HEK293T (cell line): ENCODE measurements at regions not wholly inside any gene's neighbourhood (a gene's known extent, or its start where the extent isn't known, plus 50 kb on each side); places are given as distances from the start of the nearest gene placed in this dataset.

Source experiments
- CTCF ChIA-PET: fragments of 350-600 bp; formaldehyde crosslinking; extraction: SDS; loops from one replicate; lab custom pipeline; 2021; ENCODE audit warnings: antibody characterized with exemption, inconsistent platforms; lab: Yijun Ruan, JAX
- POLR2A ChIA-PET: fragments of 350-600 bp; formaldehyde crosslinking; extraction: SDS; loops from one replicate; lab custom pipeline; 2020; ENCODE audit warnings: antibody characterized with exemption, inconsistent platforms; lab: Yijun Ruan, JAX
- DNase-seq: peaks from one replicate; pipeline ENCODE4 v3.0.0; 2012; ENCODE audit warnings: mixed read lengths; ENCODE audit errors: extremely low spot score
- ARNT ChIP-seq: fragments of 450-650 bp; IDR thresholded peaks from 2 replicates; pipeline ENCODE4 v1.6.1; 2017; ENCODE audit warnings: mild to moderate bottlenecking
- BHLHE40 ChIP-seq: fragments of 450-650 bp; IDR thresholded peaks from 2 replicates; pipeline ENCODE4 v1.6.1; 2016; ENCODE audit warnings: mild to moderate bottlenecking, moderate library complexity, borderline replicate concordance
- CTBP1 ChIP-seq: fragments of 450-650 bp; IDR thresholded peaks from 2 replicates; pipeline ENCODE4 v1.6.1; 2016; ENCODE audit warnings: borderline replicate concordance
- ELF4 ChIP-seq: fragments of 450-650 bp; IDR thresholded peaks from 2 replicates; pipeline ENCODE4 v1.6.1; 2017; ENCODE audit warnings: antibody characterized with exemption
- FOXA1 ChIP-seq: fragments of 450-650 bp; IDR thresholded peaks from 2 replicates; pipeline ENCODE4 v1.6.1; 2016; ENCODE audit warnings: mild to moderate bottlenecking
- FOXK2 ChIP-seq: fragments of 450-650 bp; IDR thresholded peaks from 2 replicates; pipeline ENCODE4 v1.6.1; 2016; ENCODE audit warnings: mild to moderate bottlenecking
- FOXM1 ChIP-seq: fragments of 450-650 bp; IDR thresholded peaks from 2 replicates; pipeline ENCODE4 v1.6.1; 2017; ENCODE audit warnings: mild to moderate bottlenecking, borderline replicate concordance
- HDGF ChIP-seq: fragments of 450-650 bp; IDR thresholded peaks from 2 replicates; pipeline ENCODE4 v1.6.1; 2017; ENCODE audit warnings: antibody characterized with exemption, borderline replicate concordance
- L3MBTL2 ChIP-seq: fragments of 450-650 bp; conservative IDR thresholded peaks from 2 replicates; pipeline ENCODE4 v1.6.1; 2016; ENCODE audit warnings: mild to moderate bottlenecking
- LEF1 ChIP-seq: fragments of 450-650 bp; IDR thresholded peaks from 2 replicates; pipeline ENCODE4 v1.6.1; 2017; ENCODE audit warnings: mild to moderate bottlenecking, borderline replicate concordance
- NFRKB ChIP-seq: fragments of 450-650 bp; IDR thresholded peaks from 2 replicates; pipeline ENCODE4 v1.6.1; 2016; ENCODE audit warnings: mild to moderate bottlenecking, moderate library complexity
- SP1 ChIP-seq: fragments of 450-650 bp; IDR thresholded peaks from 2 replicates; pipeline ENCODE4 v1.6.1; 2017
- SUZ12 ChIP-seq: fragments of 450-650 bp; IDR thresholded peaks from 2 replicates; pipeline ENCODE4 v1.6.1; 2016; ENCODE audit warnings: mild to moderate bottlenecking
- TARDBP ChIP-seq: fragments of 450-650 bp; IDR thresholded peaks from 2 replicates; pipeline ENCODE4 v1.6.1; 2016
- ZNF384 ChIP-seq: fragments of 450-650 bp; IDR thresholded peaks from 2 replicates; pipeline ENCODE4 v1.6.1; 2016
- TF ChIP-seq, protein P1 (sequence below): fragments of 450-650 bp; IDR thresholded peaks from 2 replicates; pipeline ENCODE4 v1.6.1; 2016

DNA sequence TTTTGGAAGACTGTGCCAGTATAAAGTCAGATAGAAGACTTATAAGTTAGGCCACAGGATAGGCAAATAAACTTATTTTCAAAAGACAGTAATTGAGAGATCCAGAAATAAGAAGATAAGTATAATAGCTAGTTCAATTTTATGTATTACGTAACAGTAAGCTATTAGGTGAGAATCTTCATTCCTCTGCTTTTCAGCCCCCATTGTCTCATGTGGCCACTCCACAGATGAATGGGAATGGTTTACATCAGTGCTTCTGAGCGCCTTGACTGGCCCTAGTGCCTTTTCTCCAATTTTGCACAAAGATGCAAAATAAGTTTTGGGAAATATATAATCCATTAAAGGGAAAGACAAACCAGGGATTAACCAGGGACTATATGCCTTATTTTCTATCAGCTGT is 550.5 kb downstream of the MMUT start:
- DNase-seq: no peak
- ChIA-PET CTCF (no interaction called here), POLR2A (no interaction called here)
- TF ChIP-seq CTBP1: no peak
- TF ChIP-seq SUZ12: no peak
- TF ChIP-seq, protein P1, sequence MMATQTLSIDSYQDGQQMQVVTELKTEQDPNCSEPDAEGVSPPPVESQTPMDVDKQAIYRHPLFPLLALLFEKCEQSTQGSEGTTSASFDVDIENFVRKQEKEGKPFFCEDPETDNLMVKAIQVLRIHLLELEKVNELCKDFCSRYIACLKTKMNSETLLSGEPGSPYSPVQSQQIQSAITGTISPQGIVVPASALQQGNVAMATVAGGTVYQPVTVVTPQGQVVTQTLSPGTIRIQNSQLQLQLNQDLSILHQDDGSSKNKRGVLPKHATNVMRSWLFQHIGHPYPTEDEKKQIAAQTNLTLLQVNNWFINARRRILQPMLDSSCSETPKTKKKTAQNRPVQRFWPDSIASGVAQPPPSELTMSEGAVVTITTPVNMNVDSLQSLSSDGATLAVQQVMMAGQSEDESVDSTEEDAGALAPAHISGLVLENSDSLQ: no peak
- no peak for TF ChIP-seq FOXK2
- TF ChIP-seq LEF1: no peak
- TF ChIP-seq NFRKB: no peak
- no peak for TF ChIP-seq L3MBTL2
- no peak for TF ChIP-seq FOXM1
- TF ChIP-seq FOXA1: no peak
- no peak for TF ChIP-seq TARDBP

DNA sequence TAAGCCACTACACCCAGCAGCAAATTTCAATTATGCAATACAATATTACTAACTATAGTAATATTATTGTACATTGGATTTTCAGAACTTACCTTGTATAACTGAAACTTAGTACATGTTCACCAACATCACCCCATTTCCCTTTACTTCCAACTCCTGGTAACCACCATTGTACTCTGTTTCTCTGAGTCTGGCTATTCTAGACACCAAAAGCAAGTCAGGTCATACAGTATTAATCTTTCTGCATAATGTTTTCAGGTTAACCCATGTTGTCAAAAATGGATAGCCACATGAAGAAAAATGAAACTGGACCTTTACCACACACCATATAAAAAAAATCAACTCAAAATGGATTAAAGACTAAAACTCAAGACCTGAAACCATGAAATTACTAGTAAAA is 558.2 kb downstream of the MMUT start:
- CTCF ChIA-PET: no interaction called here
- POLR2A ChIA-PET: no interaction called here
- TF ChIP-seq LEF1 (no peak), HDGF (no peak), CTBP1 (no peak), ELF4 (no peak)
- DNase-seq: no peak

DNA sequence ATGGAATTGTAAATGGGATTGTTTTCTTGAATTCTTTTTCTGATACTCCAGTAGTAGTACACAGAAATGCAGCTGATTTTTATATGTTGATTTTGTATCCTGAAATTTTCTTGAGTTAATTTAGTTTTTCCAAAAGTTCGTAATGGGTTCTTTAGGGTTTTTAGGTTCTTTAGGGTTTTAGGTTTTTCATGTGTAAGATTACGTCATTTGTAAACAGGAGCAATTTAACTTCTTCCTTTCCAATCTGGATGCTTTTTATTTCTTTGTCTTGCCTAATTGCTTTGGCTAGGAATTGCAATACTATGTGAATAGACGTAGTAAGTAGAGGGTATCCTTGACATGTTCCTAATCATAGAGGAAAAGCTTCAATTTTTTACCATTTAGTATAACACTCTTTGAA is 568.6 kb downstream of the MMUT start:
- no peak for DNase-seq
- ChIA-PET CTCF (no interaction called here), POLR2A (no interaction called here)
- TF ChIP-seq ZNF384: no peak

DNA sequence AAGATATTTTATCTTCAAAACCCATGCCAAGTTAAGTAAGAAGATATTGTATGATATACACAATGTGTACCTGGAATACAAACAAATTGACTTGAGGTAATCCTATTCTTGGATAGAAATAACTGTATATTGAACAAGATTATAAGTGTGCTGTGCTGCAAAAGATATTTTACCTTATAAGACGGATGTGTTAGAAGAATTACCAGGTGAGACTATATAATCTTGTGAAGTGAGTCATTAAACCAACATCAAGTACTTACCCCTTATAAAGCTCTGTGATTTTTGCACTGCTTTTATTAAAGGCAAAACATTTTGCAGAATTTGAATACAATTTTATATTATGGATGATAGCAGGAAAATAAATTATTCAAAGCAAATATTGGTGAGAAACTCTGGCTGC is 570.0 kb downstream of the MMUT start:
- DNase-seq: no peak
- POLR2A ChIA-PET: no interaction called here
- TF ChIP-seq HDGF (no peak), LEF1 (no peak), SP1 (no peak), FOXM1 (no peak)
- CTCF ChIA-PET: no interaction called here

DNA sequence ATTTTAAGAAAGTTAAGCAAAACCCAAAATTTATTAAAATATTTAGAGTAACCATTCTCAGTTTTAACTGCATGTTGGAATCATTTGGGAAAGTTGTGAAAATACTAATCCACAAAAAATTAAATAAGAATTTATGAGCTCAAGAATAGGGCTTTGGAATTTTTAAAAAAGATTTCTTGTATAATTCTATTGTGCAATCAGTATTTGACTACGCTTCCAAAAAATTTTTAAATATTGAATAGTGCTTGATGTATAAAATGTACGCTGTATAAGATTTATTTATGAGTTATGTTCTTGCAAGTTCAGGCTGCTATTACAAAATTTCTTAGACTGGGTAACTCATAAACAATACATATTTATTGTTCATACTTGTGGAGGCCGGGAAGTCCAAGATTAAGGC is 571.7 kb downstream of the MMUT start:
- ChIA-PET CTCF (no interaction called here), POLR2A (no interaction called here)
- TF ChIP-seq ELF4 (no peak), ARNT (no peak), TARDBP (no peak), FOXM1 (no peak), ZNF384 (no peak), SP1 (no peak), HDGF (no peak), FOXA1 (no peak), LEF1 (no peak), L3MBTL2 (no peak), BHLHE40 (no peak), SUZ12 (no peak), NFRKB (no peak), CTBP1 (no peak), FOXK2 (no peak)
- TF ChIP-seq, protein P1: no peak
- no peak for DNase-seq

DNA sequence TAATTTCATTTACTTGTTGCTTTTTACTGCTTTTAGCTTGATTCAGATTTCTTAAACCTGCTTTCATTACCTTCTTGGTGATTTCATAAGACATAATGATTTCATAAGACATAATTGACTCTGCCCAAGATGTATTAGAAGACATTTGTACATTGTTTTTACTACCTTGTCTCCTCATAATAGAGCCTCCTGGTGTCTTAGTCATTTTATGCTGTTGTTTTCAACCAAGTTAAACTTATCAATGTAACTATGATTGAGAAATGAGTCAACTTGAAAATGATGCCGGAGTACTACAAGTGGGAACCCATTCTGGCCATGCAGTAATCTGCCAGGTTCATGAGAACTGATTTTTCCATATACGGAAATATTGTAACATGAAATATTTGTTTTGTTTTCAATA is 573.6 kb downstream of the MMUT start:
- CTCF ChIA-PET: no interaction called here
- POLR2A ChIA-PET: no interaction called here
- DNase-seq: no peak
- TF ChIP-seq, protein P1: no peak
- TF ChIP-seq NFRKB (no peak), TARDBP (no peak), FOXA1 (no peak), SUZ12 (no peak), L3MBTL2 (no peak), HDGF (no peak), FOXM1 (no peak), ELF4 (no peak), ZNF384 (no peak), BHLHE40 (no peak), SP1 (no peak), CTBP1 (no peak), FOXK2 (no peak)

DNA sequence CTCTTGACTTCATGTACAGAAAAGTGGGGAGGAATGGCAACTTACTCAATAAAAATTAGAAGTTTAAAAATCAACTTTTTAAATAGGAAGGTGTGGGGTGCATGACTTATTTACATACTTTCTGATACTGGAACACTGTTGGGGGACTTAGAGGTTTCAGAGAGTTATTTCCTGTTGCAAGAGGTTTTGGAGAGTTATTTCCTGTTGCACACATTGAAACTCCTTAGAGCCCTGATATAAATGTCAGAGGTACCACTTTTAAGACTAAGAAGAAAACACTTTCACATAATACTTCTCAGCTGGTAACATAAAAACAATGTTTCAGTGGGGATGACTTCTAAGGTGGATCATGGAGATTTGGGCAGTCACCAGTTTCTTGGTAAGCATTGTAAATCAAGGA is 579.9 kb downstream of the MMUT start:
- TF ChIP-seq ARNT (no peak), ELF4 (no peak), CTBP1 (no peak), SP1 (no peak), L3MBTL2 (no peak), HDGF (no peak)
- TF ChIP-seq, protein P1: no peak
- DNase-seq: no peak
- POLR2A ChIA-PET: no interaction called here
- CTCF ChIA-PET: no interaction called here
